NAMALWA (cell line): ENCODE measurements at regions not wholly inside any gene's neighbourhood (a gene's known extent, or its start where the extent isn't known, plus 50 kb on each side); places are given as distances from the start of the nearest gene placed in this dataset.
A peak's percentile ranks its signal among the peaks of the same experiment; 100 is the strongest.
"Not testable (repeated sequence)": the region's sequence is repeated elsewhere in the genome, so short reads cannot be mapped to it uniquely, and the experiment has no call there.

Experiments
- DNase-seq: peaks from one replicate; pipeline ENCODE4 v3.0.0-alpha.2; 2015; ENCODE audit warnings: low spot score

- no peak for DNase-seq
These were observed 436.7 kb downstream of the DAD1 start for GRCh38 chr14:22152161-22152870.

DNA sequence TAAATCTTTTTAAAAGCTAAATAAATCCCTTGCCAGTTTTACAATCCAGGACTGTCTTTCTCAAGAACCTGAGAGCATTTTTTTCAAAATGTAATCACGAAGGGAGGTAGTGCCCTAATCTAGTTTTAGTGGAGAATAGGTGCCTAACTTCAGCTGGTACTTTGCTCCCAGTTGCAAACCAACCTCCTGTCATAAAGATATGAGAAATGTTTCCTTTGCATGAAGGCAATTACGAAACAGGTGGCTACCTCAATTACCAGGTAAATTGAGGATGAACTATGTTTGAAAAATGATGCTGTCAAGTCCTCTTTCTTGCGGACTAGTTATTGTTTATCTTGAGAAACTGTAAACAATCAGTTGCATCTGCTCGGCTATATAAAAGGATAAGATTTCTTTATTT lies 437.9 kb downstream of the DAD1 start:
- DNase-seq: no peak

- no peak for DNase-seq
These were observed 440.0 kb downstream of the DAD1 start for GRCh38 chr14:22149058-22149457.

- peak; percentile 24 for DNase-seq
These were observed 441.3 kb downstream of the DAD1 start for GRCh38 chr14:22147716-22148115.

GRCh38 chr14:22143363-22143762 lies 445.7 kb downstream of the DAD1 start:
- DNase-seq: no peak

DNA sequence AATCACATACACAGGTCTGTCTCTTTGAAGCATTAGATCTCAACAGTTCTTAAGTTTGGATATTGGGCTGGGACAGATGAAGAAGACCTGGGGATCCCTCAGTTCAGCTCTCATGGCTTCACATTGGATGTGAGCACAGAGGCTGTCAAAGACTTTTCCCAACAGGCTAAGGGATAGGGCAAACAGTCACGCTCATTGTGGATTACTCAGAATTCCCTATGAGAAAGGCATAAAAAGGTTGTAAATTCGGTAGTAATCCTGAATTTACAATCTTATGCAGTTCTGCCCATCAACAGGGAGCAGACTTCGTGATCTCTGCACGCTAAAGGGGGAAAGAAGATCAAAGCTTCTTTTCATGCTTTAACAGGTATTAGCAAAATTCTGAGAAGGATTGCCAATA lies 448.4 kb downstream of the DAD1 start:
- DNase-seq: no peak

- DNase-seq: peak; percentile 66
These were observed 457.1 kb downstream of the DAD1 start for GRCh38 chr14:22131749-22132476.

DNA sequence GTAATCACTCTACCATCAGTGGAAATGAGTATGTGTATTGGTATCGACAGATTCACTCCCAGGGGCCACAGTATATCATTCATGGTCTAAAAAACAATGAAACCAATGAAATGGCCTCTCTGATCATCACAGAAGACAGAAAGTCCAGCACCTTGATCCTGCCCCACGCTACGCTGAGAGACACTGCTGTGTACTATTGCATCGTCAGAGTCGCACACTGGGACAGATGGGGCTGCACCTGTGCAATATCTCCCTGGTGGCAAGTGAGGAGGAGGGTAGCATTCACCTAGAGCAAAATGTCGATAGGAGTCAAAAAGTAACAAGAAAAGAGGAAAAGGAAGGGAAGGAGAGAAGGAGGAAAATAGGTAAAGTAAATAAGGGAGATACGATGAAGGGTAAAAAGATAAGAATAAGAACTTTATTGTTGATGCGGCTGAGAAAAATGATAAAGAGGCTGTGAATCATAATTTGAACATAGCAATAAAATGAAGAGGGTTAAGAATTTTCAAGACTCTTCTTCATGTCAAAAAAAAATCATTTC lies 450.5 kb upstream of the OR4E1 start:
- DNase-seq: no peak

DNA sequence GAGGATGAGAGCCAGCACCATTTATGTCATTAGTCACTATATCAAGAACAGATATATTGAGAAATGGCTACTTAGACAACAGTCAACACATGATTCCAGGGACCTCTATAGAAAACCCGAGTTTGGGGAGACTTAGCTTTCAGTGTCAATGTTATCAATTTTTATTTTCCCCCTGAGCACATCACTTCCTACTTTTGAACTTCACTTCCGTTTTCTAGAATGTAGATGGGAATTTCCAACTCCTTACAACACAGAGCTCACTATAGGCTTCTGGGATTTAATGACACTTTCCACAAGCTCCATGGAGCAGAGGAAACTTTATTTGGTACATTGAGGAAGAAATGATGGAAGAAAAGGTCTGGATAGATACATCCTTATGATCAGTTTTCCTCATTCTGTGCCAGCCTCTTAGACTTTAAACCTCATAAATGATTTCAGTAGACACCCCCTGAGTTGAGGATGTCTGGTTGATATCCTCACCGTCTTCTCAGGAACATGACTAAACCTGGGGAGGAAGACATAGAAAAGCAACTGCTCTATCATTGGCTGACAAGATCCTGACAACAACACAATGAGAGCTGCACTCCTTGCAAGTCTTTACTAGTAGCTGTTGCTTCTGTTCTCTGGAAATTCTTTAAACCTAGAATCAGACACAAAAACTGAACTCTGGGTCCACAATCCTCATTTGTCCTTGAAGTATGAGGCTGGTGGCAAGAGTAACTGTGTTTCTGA lies 449.4 kb upstream of the OR4E1 start:
- no peak for DNase-seq

GRCh38 chr14:22122227-22122818 lies 448.7 kb upstream of the OR4E1 start:
- DNase-seq: peak; percentile 62

- no peak for DNase-seq
These were observed 445.4 kb upstream of the OR4E1 start for GRCh38 chr14:22118899-22119477.

GRCh38 chr14:22113401-22113800 lies 439.8 kb upstream of the OR4E1 start:
- DNase-seq: no peak

GRCh38 chr14:22112004-22112403 lies 438.4 kb upstream of the OR4E1 start:
- peak; percentile 65 for DNase-seq

DNA sequence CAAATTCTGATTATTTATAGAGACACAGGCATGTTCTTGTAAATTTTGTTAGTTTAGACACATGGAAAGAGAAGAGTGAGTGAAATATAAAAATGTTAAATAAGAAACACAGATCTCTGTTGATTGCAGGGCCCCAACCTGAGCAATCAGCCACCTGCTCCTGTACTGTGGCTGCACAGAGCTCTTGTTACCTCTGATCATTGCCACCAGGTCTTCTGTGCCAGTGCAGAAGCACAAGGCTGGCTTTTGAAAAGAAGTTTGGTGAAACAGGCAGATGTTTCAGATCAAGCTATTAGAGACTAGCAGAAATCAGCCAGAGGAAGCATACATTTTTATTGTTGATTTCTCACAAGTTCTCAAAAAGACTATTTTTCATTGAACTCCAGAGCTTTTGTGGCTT lies 434.1 kb upstream of the OR4E1 start:
- no peak for DNase-seq

GRCh38 chr14:22106700-22107697 lies 433.4 kb upstream of the OR4E1 start:
- no peak for DNase-seq

DNA sequence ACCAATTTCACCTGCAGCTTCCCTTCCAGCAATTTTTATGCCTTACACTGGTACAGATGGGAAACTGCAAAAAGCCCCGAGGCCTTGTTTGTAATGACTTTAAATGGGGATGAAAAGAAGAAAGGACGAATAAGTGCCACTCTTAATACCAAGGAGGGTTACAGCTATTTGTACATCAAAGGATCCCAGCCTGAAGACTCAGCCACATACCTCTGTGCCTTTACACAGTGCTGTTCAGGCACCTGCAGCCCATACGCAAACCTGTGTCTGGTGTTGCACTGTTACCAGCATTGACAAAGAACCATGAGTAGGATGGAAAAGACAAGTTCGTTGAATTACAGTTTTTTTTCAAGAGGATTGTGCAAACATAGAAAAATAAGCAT lies 432.0 kb upstream of the OR4E1 start:
- DNase-seq: no peak

GRCh38 chr14:22105006-22105623 lies 431.5 kb upstream of the OR4E1 start:
- DNase-seq: no peak

DNA sequence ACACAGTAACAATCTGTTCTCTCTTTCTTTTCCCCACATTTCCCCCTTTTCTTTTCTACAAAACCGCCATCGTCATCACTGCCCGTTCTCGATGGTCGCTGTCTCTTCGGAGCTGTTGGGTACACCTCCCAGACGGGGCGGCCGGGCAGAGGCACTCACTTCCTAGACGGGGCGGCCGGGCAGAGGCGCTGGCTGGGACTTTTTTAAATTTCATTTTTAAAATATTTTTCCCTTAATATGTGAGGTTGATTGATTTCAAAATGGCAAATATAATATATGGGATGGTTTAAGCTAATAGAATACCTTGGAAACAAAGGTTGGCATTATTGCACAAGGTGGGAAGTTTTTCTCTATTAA lies 427.1 kb upstream of the OR4E1 start:
- DNase-seq: not testable (repeated sequence)

DNA sequence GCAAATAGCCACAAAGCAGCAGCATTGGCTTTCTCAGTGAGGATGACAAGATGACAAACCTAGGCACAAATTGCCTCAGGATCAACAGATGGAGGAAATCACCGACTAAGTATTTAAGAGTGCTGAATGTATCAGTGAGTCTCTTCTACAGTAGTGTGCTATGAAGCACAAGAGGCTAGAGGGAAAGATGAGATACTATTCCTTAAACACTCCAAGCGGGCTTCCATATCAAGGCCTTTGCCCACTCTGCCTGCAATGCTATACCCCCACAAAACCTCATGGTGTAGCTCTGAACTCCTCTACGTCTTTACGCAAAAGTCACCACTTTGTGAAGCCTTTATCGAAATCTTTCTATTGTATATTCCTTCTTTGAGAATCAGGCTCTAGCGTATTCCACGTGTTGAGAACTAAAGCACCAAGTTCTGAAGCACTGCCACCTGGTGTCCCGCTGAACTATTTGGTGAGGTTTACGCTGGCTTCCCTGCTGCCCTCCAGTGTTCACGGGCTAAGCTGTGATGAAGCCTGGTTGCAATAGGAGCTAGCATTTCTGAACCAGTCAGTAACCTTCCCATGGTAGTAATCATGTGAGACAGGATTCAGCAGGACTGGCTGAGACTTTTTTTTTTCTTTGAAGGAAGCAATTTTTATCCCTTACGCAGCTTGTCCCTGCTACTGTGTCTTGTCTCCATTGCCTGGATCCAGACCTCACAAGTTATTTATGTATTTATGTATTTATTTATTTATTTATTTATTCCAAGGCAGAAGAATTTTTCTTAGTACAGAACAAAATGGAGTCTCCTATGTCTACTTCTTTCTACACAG lies 426.5 kb upstream of the OR4E1 start:
- DNase-seq: peak; percentile 78

GRCh38 chr14:22098435-22098834 lies 424.8 kb upstream of the OR4E1 start:
- no peak for DNase-seq
